Spleen (tissue), 11 donors: ENCODE measurements at regions not wholly inside any gene's neighbourhood (a gene's known extent, or its start where the extent isn't known, plus 50 kb on each side); places are given as distances from the start of the nearest gene placed in this dataset.
"Not testable (repeated sequence)": the region's sequence is repeated elsewhere in the genome, so short reads cannot be mapped to it uniquely, and the experiment has no call there.

Experiments
- DNase-seq: peaks from one replicate; pipeline ENCODE4 v3.0.0-alpha.2; 2020
- H3K27ac ChIP-seq, 8 donors: fragments of 200-600 bp; sonication (generic) in 7 of 8; 1 replicate in 4 of 8; 2 replicates in 4 of 8; pipeline versions ENCODE4 v1.5.0 to v1.8.0; 2016 to 2021; ENCODE audit warnings: inconsistent platforms in 4 of 8, mild to moderate bottlenecking in 4 of 8, moderate library complexity in 1 of 8
- H3K27me3 ChIP-seq, 7 donors: fragments of 200-600 bp; sonication (generic) in 6 of 7; replicated peaks in 1 of 7; 1 replicate in 4 of 7; 2 replicates in 3 of 7; pipeline versions ENCODE4 v1.5.0 to v1.8.0; 2016 to 2021; ENCODE audit warnings: inconsistent platforms in 3 of 7, mild to moderate bottlenecking in 1 of 7
- H3K36me3 ChIP-seq, 6 donors: fragments of 200-600 bp; sonication (generic) in 5 of 6; 1 replicate in 4 of 6; 2 replicates in 2 of 6; pipeline versions ENCODE4 v1.5.0 to v1.8.0; 2016 to 2021; ENCODE audit warnings: inconsistent platforms in 2 of 6
- H3K4me1 ChIP-seq, 6 donors: fragments of 200-600 bp; sonication (generic) in 5 of 6; 1 replicate in 3 of 6; 2 replicates in 3 of 6; pipeline versions ENCODE4 v1.5.0 to v1.8.0; 2016 to 2021; ENCODE audit warnings: inconsistent platforms in 3 of 6
- H3K4me3 ChIP-seq, 8 donors: fragments of 200-600 bp; sonication (generic) in 7 of 8; 1 replicate in 4 of 8; 2 replicates in 4 of 8; pipeline versions ENCODE4 v1.5.0 to v1.8.0; 2016 to 2021; ENCODE audit warnings: inconsistent platforms in 4 of 8, mild to moderate bottlenecking in 4 of 8, moderate library complexity in 2 of 8
- H3K9me3 ChIP-seq, 8 donors: fragments of 200-600 bp; sonication (generic) in 7 of 8; 1 replicate in 4 of 8; 2 replicates in 4 of 8; pipeline versions ENCODE4 v1.5.0 to v1.8.0; 2016 to 2021; ENCODE audit warnings: inconsistent platforms in 4 of 8
- CTCF ChIP-seq, 11 experiments: fragments of 200-600 bp in 7 of 11; fragments of 450-650 bp in 4 of 11; sonication (generic) in 4 of 11; IDR thresholded peaks in 8 of 11; conservative IDR thresholded peaks in 3 of 11; 1 replicate in 7 of 11; 2 replicates in 4 of 11; pipeline versions ENCODE4 v1.4.0 to v1.8.0; 2016 to 2021; ENCODE audit warnings: antibody characterized with exemption in 11 of 11, inconsistent platforms in 4 of 11, mild to moderate bottlenecking in 1 of 11
- POLR2A ChIP-seq, 3 donors: fragments of 450-650 bp; IDR thresholded peaks; one replicate each; pipeline ENCODE4 v1.5.1; 2017; ENCODE audit warnings: antibody characterized with exemption in 3 of 3, mild to moderate bottlenecking in 1 of 3
- POLR2AphosphoS5 ChIP-seq, 3 donors: sonication (generic); formaldehyde crosslinking; IDR thresholded peaks; one replicate each; pipeline ENCODE4 v1.5.1; 2017; ENCODE audit warnings: antibody characterized with exemption in 3 of 3
- WGBS, 5 donors: extraction: QIAGEN DNeasy Blood & Tissue Kit in 3 of 5; methylation state at CpG; one replicate each; pipeline versions ENCODE4 v1.1.5 to v1.1.7; 2013 to 2018; 5-methylcytosine and 5-hydroxymethylcytosine counted together
- intact Hi-C: fragments of 100-400 bp; cut with DNase I; formaldehyde crosslinking; loops from one replicate; pipeline ENCODE4 v1.15.0; 2023; ENCODE audit warnings: low total_unique reads
- donor health status: healthy with polysubstance abuse.
- donor health status: DM: no; HTN: no; CAD: no; lungs with moderate emphysema.
- donor health status: DM: no; HTN: no; CAD: no.
- donor health status: Bipolar disorder and iron deficiency.
- donor health status: healthy.
- donor health status: DM: no; HTN: no; CAD: no.
- donor health status: DM: yes; HTN: yes; CAD: no.

GRCh38 chr20:48490961-48491831, 336.6 kb downstream of the PREX1 start:
- TF ChIP-seq POLR2AphosphoS5 (IDR thresholded peaks at IDR 0.05) (no peak), CTCF (IDR thresholded peaks at IDR 0.05 in 8 of 11, conservative IDR thresholded peaks at IDR 0.05 in 3 of 11) (no peak)
- intact Hi-C loops = no loop called here
- H3K27ac ChIP-seq = no peak overlapping the region
- 72 to 80% (median 78%) methylated on average over 10 of the region's 10 CpGs for WGBS, 5 donors
- H3K27me3 ChIP-seq = peaks cover 0 to 52% (median 0%) of the 10 kb centered on the region in 7 donors
- no peak for DNase-seq
- H3K4me1 ChIP-seq = no peaks in the 10 kb centered on the region
- no peaks in the 10 kb centered on the region for H3K36me3 ChIP-seq
- no peak overlapping the region for H3K4me3 ChIP-seq
- no peaks in the 10 kb centered on the region for H3K9me3 ChIP-seq

GRCh38 chr20:48490341-48490740, 337.5 kb downstream of the PREX1 start:
- H3K36me3 ChIP-seq, H3K27ac ChIP-seq, H3K4me3 ChIP-seq, H3K9me3 ChIP-seq, H3K4me1 ChIP-seq, intact Hi-C loops, DNase-seq: not testable (repeated sequence)
- H3K27me3 ChIP-seq = peaks cover 0 to 55% (median 0%) of the 10 kb centered on the region in 7 donors
- 57 to 80% (median 68%) methylated on average over 6 to 7 of the region's 7 CpGs for WGBS, 5 donors

GRCh38 chr20:48489656-48490055, 338.1 kb downstream of the PREX1 start:
- Histone ChIP-seq H3K36me3 (no peaks in the 10 kb centered on the region), H3K4me3 (no peak overlapping the region), H3K27ac (no peak overlapping the region), H3K9me3 (no peaks in the 10 kb centered on the region), H3K27me3 (peaks cover 0 to 55% (median 0%) of the 10 kb centered on the region in 7 donors), H3K4me1 (no peaks in the 10 kb centered on the region)
- no peak for DNase-seq
- intact Hi-C loops = no loop called here
- TF ChIP-seq POLR2A (IDR thresholded peaks at IDR 0.05) = no peak
- TF ChIP-seq CTCF (IDR thresholded peaks at IDR 0.05 in 8 of 11, conservative IDR thresholded peaks at IDR 0.05 in 3 of 11) = no peak
- no peak for TF ChIP-seq POLR2AphosphoS5 (IDR thresholded peaks at IDR 0.05)
- WGBS, 5 donors = 45 to 66% (median 62%) methylated on average over 5 to 8 of the region's 8 CpGs

- no peak for TF ChIP-seq POLR2A (IDR thresholded peaks at IDR 0.05)
- no peak for TF ChIP-seq CTCF (IDR thresholded peaks at IDR 0.05 in 8 of 11, conservative IDR thresholded peaks at IDR 0.05 in 3 of 11)
- TF ChIP-seq POLR2AphosphoS5 (IDR thresholded peaks at IDR 0.05) = no peak
- Histone ChIP-seq H3K27me3 (peaks cover 0 to 55% (median 0%) of the 10 kb centered on the region in 7 donors), H3K4me1 (no peaks in the 10 kb centered on the region), H3K27ac (no peak overlapping the region), H3K4me3 (no peak overlapping the region), H3K9me3 (no peaks in the 10 kb centered on the region), H3K36me3 (no peaks in the 10 kb centered on the region)
- WGBS, 5 donors = 68 to 82% (median 74%) methylated on average over 6 to 12 of the region's 12 CpGs
- intact Hi-C loops = no loop called here
- DNase-seq = no peak
Observed at GRCh38 chr20:48489046-48489463, 338.7 kb downstream of the PREX1 start.

- H3K9me3 ChIP-seq, H3K36me3 ChIP-seq, H3K27ac ChIP-seq, intact Hi-C loops, H3K4me1 ChIP-seq, DNase-seq, H3K4me3 ChIP-seq: not testable (repeated sequence)
- whole genome bisulfite sequencing, 5 donors = 54 to 67% (median 61%) methylated on average over 7 to 9 of the region's 9 CpGs
- peaks cover 0 to 58% (median 0%) of the 10 kb centered on the region in 7 donors for H3K27me3 ChIP-seq
Observed at GRCh38 chr20:48488334-48489034, 339.3 kb downstream of the PREX1 start.
